Endothelial cell of umbilical vein (primary cell): ENCODE measurements at regions not wholly inside any gene's neighbourhood (a gene's known extent, or its start where the extent isn't known, plus 50 kb on each side); places are given as distances from the start of the nearest gene placed in this dataset.

ENCODE experiments used
- CTCF ChIP-seq, 2 donors: IDR thresholded peaks; 1 replicate in 1 of 2; 2 replicates in 1 of 2; pipeline ENCODE4 v1.5.1; 2011; ENCODE audit warnings: low read length in 2 of 2, mild to moderate bottlenecking in 2 of 2, moderate library complexity in 2 of 2, control low read depth in 1 of 2, inconsistent platforms in 1 of 2, low read depth in 1 of 2; ENCODE audit not compliant: insufficient read depth in 1 of 2; ENCODE audit errors: extremely low read depth in 1 of 2
- EZH2 ChIP-seq: IDR thresholded peaks from 2 replicates; pipeline ENCODE4 v1.6.1; 2012; ENCODE audit warnings: borderline replicate concordance, low read depth, mild to moderate bottlenecking, moderate library complexity, low read length, inconsistent platforms; ENCODE audit not compliant: severe bottlenecking
- FOS ChIP-seq: IDR thresholded peaks from 2 replicates; pipeline ENCODE4 v1.6.1; 2011; ENCODE audit warnings: mild to moderate bottlenecking, low read length, moderate library complexity, borderline replicate concordance; ENCODE audit not compliant: insufficient read depth
- MYC ChIP-seq: IDR thresholded peaks from one replicate; pipeline ENCODE4 v1.6.1; 2011; ENCODE audit warnings: mild to moderate bottlenecking, low read depth, low read length
- POLR2A ChIP-seq: IDR thresholded peaks from 2 replicates; pipeline ENCODE4 v1.6.1; 2012; ENCODE audit warnings: low read depth, mild to moderate bottlenecking, control low read depth, low read length
- POLR2AphosphoS5 ChIP-seq: IDR thresholded peaks from 2 replicates; pipeline ENCODE4 v1.6.1; 2012; ENCODE audit warnings: low read depth, mild to moderate bottlenecking, control low read depth, low read length, moderate library complexity; ENCODE audit not compliant: insufficient read depth

- TF ChIP-seq POLR2A (no peak), EZH2 (no peak), FOS (no peak), CTCF (IDR thresholded peaks at IDR 0.05; ENCODE audit: extremely low read depth in 1 of 2, insufficient read depth in 1 of 2, low read depth in 1 of 2, low read length in 2 of 2) (no peak), MYC (no peak), POLR2AphosphoS5 (no peak)
Observed at GRCh38 chr19:29383696-29384095, 142.1 kb upstream of the VSTM2B start.
